Fibroblast of lung (primary cell): ENCODE measurements at regions not wholly inside any gene's neighbourhood (a gene's known extent, or its start where the extent isn't known, plus 50 kb on each side); places are given as distances from the start of the nearest gene placed in this dataset.

Experiments used
- EZH2 ChIP-seq: IDR thresholded peaks from 2 replicates; pipeline ENCODE4 v1.5.1; 2012; ENCODE audit warnings: low read length, control low read depth, mild to moderate bottlenecking; ENCODE audit errors: missing control alignments
- TF ChIP-seq, protein P1 (sequence below), 2 donors: IDR thresholded peaks in 1 of 2; conservative IDR thresholded peaks in 1 of 2; 1 replicate in 1 of 2; 2 replicates in 1 of 2; pipeline ENCODE4 v1.5.1; 2011 to 2012; ENCODE audit warnings: low read length in 2 of 2, control low read depth in 1 of 2, inconsistent platforms in 1 of 2, low read depth in 1 of 2, mild to moderate bottlenecking in 1 of 2

DNA sequence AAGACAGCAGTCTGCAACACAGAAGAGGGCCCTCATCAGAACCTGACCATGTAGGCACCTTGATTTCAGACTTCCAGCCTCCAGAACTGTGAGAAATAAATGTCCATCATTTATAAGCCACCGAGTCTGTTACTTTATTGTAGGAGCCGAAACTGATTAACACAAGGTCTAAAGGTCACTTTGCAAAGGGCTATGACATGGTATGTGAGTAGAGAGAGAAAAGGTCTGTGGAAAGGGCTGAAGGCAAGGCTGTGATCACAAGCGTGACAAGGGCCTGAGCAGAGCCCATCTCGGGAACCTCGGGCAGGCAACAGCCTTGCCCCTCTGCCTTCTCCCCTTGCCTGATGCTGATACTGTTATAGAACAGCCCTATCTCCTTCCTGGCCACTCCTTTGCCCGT lies 73.4 kb upstream of the TEAD1 start:
- TF ChIP-seq, protein P1, sequence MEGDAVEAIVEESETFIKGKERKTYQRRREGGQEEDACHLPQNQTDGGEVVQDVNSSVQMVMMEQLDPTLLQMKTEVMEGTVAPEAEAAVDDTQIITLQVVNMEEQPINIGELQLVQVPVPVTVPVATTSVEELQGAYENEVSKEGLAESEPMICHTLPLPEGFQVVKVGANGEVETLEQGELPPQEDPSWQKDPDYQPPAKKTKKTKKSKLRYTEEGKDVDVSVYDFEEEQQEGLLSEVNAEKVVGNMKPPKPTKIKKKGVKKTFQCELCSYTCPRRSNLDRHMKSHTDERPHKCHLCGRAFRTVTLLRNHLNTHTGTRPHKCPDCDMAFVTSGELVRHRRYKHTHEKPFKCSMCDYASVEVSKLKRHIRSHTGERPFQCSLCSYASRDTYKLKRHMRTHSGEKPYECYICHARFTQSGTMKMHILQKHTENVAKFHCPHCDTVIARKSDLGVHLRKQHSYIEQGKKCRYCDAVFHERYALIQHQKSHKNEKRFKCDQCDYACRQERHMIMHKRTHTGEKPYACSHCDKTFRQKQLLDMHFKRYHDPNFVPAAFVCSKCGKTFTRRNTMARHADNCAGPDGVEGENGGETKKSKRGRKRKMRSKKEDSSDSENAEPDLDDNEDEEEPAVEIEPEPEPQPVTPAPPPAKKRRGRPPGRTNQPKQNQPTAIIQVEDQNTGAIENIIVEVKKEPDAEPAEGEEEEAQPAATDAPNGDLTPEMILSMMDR (conservative IDR thresholded peaks at IDR 0.05 in 1 of 2, IDR thresholded peaks at IDR 0.05 in 1 of 2; ENCODE audit: low read depth in 1 of 2, low read length in 2 of 2), result no peak
- TF ChIP-seq EZH2, result no peak
